Right renal cortex interstitium (tissue), 3 donors: ENCODE measurements at regions not wholly inside any gene's neighbourhood (a gene's known extent, or its start where the extent isn't known, plus 50 kb on each side); places are given as distances from the start of the nearest gene placed in this dataset.
A peak's percentile ranks its signal among the peaks of the same experiment; 100 is the strongest.

ENCODE experiments used
- DNase-seq, 3 donors: peaks; one replicate each; pipeline ENCODE4 v3.0.0-alpha.2; 2013; ENCODE audit warnings: low read depth in 3 of 3, low spot score in 2 of 3

DNA sequence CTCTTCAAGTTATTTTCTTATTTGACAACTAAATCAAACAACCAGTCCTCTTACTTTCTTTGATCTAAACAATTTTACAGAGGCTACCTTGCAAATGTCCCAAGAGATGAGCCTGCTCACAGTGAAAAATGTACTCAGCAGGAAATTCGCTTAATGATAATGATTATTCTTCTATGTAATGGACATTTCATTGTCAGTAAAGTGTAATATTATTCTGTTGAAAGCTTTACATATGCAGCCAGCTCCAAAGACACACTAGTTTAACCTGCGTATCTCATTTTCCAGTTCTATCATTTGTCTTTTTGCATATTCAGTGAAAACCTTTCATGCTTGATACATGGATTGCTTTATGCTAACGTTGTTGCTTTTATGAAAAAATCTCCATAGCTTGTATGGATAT, 758.7 kb upstream of the ZNF608 start:
- DNase-seq = no peak

GRCh38 chr5:125506124-125506523, 759.7 kb upstream of the ZNF608 start:
- no peak for DNase-seq

DNA sequence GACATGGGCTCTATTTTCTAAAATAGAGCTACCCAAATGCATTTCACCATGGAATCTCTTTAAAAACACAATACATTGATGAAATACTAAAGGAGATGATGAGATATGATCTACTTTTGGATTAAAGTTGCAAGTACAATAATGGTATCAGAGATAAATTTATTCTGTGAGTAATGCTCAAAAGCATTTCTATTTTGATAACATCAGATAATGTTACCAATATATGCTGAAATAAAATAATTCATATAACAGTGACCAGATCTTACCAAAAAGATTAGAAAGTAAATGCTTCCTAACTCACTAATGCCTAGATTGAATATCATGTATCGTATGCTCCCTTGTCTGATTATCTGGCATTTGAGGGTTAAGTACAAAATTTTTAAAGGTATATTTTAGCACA, 761.8 kb upstream of the ZNF608 start:
- DNase-seq = no peak

GRCh38 chr5:125510651-125511050, 764.2 kb upstream of the ZNF608 start:
- no peak for DNase-seq

- no peak for DNase-seq
Measured at GRCh38 chr5:125517973-125518550, 771.6 kb upstream of the ZNF608 start.

DNA sequence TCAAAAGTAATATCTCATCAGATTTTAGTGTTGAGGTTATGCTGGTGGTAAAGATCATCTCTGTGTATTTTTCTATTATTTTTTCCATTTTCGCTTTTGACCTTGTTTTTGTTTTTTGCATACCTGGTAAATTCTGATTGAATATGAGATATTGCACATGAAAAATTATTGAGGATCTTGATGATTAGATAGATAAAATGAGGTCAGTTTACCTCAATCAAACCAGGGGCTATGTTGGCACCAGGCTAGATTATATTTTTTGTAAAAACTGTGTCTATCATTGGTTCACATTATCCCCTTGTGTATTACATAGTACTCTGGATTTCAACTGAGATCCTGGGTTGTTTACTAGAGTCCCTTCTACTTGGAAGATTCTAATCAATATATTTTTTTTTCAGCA, 774.9 kb upstream of the ZNF608 start:
- no peak for DNase-seq

DNA sequence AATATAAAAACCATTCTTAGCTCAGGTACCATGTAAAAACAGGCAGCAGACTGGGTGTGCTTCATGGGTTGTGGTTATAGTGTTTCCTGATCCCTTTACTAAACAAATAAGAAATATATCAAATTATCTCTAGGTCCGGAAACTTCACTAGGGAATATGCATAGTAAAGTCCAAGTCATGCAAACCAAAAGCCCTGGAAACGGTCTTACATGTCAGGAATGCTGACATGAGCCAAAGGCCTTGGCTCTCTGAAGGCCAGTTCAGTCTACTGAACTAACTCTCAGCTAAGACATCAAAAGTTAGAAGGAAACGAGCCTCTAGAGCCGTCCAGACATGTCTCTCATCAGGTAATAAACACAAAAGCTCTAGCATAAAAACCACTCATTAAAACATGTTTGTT, 778.9 kb upstream of the ZNF608 start:
- DNase-seq = no peak

DNA sequence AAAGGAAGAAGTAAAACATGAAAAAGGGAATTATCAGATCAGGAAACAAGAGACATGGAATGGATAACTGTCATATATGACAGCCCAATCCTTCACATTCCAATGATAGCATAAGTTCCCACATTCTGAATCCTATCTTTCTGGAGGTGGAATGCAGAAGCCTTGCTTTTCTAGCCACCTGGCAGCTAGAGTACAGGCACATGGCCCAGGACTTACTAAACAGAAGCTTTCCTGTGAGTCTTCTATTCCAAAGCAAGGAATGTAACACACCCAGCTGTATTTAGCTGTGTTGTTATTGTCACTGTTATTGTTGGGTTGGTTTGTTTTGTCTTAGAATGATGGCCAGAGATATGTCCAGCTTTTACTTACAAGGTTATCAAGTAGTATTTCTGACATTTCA, 780.5 kb upstream of the ZNF608 start:
- DNase-seq = no peak

DNA sequence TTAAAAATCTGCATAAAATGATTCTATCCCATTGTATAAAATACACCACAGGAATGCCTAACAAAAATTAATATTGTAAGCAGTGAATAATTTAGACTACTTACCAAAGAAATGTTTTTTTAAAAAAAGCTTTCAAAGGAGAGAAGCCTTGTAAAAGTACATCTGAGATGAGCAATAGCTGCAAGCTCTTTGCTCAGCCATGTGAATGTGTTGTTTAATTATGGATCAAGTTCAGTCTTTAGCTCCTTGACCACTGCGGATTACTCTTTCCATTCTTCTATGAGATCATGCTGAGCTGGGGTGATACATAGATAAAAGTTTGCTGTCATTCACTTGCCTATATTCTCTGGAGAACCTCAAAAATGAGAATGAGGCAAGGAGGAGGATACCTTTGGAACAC, 782.4 kb upstream of the ZNF608 start:
- no peak for DNase-seq

DNA sequence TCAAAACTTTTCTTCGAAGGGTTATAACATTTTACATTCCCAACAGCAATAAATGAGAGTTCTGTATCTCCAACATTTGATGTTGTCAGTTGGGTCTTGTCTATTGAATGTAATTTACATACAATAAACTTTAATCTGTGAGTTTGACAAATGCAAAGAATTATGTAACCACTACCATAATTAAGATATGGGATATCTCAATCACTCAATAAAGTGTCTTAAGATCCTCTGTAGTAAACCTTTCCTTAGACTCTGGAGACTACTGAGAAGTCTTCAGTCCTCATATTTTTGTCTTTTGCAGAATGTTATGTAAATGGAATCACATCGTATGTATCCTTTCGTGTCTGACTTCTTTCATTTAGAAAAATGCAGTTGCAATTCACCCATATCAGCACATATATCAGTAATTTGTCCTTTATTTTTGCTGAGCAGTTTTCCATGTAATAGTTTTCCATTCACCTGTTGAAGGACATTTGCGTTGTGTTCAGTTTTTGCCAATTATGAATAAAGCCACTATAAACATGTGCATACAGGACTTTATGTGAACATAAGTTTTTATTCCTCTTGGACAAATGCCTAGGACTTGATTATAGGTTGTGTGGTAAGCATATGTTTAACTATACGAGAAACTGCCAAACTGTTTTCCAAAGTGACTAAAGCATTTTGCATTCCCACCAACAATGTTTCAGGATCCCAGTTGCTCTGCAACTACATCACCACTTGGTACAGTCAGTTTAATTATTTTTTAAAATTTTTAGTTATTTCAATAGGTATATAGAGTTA, 784.6 kb upstream of the ZNF608 start:
- no peak for DNase-seq

GRCh38 chr5:125536095-125536494, 789.7 kb upstream of the ZNF608 start:
- DNase-seq = no peak

DNA sequence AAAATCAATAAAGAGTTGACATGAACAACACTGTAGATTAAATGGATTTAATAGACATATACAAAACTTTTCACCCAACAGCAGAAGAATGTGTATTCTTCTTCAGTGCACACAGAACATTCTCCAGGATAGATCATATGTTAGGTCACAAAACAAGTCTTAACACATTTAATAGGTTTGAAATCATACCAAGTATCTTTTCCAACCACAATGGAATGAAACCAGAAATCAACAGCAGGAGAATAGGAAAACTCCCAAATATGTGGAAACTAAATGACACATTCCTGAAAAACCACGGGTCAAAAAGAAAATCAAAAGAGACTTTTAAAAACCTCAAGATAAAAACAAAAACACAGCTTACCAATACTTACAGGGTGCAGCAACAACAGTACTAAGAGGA, 790.1 kb upstream of the ZNF608 start:
- no peak for DNase-seq

DNA sequence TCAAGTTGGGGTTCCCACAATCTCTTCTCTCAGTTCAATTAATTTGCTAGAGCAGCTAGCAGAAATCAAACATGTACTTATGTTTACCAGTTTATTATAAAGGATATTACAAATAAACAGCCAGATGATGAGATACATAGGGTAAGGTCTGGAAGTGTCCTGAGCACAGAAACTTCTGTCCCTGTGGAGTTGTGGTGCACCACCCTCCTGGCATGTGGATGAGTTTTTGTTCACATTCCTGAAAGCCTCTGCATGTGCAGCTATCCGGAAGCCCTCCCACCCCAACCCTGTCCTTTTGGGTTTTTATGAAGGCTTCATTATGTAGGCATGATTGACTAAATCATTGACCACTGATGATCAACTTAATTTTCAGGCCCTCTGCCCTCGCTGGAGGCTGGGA, 791.2 kb upstream of the ZNF608 start:
- DNase-seq = no peak

DNA sequence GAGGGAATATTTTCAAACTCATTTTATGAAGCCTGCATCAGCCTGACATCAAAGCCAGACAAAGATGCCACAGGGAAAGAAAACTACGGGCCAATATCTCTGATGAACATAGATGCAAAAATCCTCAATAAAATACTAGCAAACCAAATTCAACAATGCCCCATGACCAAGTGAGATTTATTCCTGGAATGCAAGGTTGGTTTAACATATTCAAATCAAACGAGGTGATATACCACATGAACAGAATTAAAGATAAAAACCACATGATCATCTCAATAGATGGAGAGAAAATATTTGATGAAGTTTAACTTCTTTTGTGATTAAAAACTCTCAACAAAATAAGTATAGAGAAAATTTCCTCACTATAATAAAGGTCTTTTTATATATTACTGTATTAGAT, 792.0 kb upstream of the ZNF608 start:
- no peak for DNase-seq

- DNase-seq = no peak
Measured at GRCh38 chr5:125541085-125541484, 794.6 kb upstream of the ZNF608 start.

DNA sequence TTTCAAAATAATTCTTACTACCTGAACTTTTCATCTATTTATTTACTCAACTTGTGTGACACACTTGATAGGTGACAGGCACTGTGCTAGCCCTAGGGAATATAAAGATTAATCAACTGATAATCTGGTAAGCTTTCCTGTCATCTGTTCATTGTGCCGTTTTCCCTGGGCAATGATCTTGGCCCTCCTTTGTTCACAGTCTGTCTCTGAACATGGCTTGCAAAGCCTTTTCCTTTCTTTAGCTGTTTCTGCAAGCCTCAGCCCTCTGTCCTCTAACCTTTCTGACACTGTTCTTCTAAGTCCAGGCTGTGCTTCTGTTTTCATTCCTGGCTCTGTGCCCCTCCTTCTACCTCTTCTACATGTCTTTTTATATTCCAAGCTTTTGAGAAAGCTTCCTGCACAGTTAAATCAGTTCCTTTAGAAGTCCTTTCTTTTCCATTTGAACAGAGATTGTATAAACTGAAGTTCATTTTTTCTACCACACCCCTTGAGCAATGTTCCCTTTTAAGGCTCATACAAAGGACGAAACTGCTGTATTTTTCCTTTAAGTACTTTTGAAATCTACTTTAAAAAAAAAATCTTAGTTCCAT, 803.0 kb upstream of the ZNF608 start:
- DNase-seq = peak in 1 of 3 donors; percentile 8

GRCh38 chr5:125550274-125550673, 803.8 kb upstream of the ZNF608 start:
- DNase-seq = peak; percentile 44 to 65 (median 63)

GRCh38 chr5:125551246-125551645, 804.8 kb upstream of the ZNF608 start:
- DNase-seq = no peak

- DNase-seq = no peak
Measured at GRCh38 chr5:125551797-125552196, 805.4 kb upstream of the ZNF608 start.

GRCh38 chr5:125552486-125552885, 806.0 kb upstream of the ZNF608 start:
- no peak for DNase-seq

DNA sequence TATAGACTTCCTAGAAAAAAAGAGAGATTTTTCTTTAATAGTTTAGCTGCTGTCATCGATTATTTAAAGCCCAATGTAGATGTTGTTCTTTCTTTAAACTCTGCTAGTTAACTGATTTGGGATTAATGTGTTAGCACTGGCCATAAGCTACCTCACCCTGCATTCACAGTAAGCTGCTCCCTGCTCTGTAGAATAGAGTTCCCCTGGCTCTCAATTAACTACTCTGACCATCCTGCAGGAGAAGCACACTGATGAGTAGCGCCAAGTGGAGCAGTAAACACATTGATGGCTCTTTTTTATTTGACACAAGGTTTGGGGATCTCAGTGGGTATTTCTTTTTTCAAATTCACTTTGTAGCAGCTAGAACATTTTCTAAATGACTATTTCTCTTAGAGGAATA, 807.9 kb upstream of the ZNF608 start:
- no peak for DNase-seq

GRCh38 chr5:125555591-125555990, 809.2 kb upstream of the ZNF608 start:
- no peak for DNase-seq
